ENCODE measurements at regions not wholly inside any gene's neighbourhood (a gene's known extent, or its start where the extent isn't known, plus 50 kb on each side); places are given as distances from the start of the nearest gene placed in this dataset.

- no peak for TF ChIP-seq CTCF (IDR thresholded peaks at IDR 0.05)
- TF ChIP-seq POLR2A (IDR thresholded peaks at IDR 0.05) = no peak
Observed at GRCh38 chr4:8702020-8702495, 109.5 kb downstream of the CPZ start.
